ENCODE measurements at regions not wholly inside any gene's neighbourhood (a gene's known extent, or its start where the extent isn't known, plus 50 kb on each side); places are given as distances from the start of the nearest gene placed in this dataset.
"Not testable (repeated sequence)": the region's sequence is repeated elsewhere in the genome, so short reads cannot be mapped to it uniquely, and the experiment has no call there.

- BruUV-seq (replicated peaks): no TSS peak
These were observed 136.5 kb upstream of the POU3F1 start for GRCh38 chr1:38183096-38183495.

GRCh38 chr1:38180388-38180787, 133.8 kb upstream of the POU3F1 start:
- H3K27ac ChIP-seq (ENCODE audit: low read depth, low read length); DNase-seq (ENCODE audit: low read depth, low spot score); H2AFZ ChIP-seq (ENCODE audit: low read depth, low read length, poor library complexity, severe bottlenecking); H3K9me3 ChIP-seq (ENCODE audit: control insufficient read depth in 1 of 2, insufficient read depth in 1 of 2, low read depth in 1 of 2, low read length in 2 of 2); H3K4me1 ChIP-seq (ENCODE audit: control insufficient read depth in 1 of 2, insufficient read depth in 2 of 2, low read length in 2 of 2); H3K4me2 ChIP-seq (ENCODE audit: low read length); H4K20me1 ChIP-seq (ENCODE audit: insufficient read depth); CTCF ChIA-PET; intact Hi-C loops (cut with micrococcal nuclease); BruUV-seq (replicated peaks); RAD21 ChIA-PET (ENCODE audit: low non-redundant PET in 1 of 2, low total read pairs in 2 of 2, uncharacterized antibody in 2 of 2, unreplicated experiment in 2 of 2); H3K27me3 ChIP-seq (ENCODE audit: insufficient read depth, low read length); H3K79me2 ChIP-seq (ENCODE audit: insufficient read depth, low read length); ATAC-seq; H3K4me3 ChIP-seq (replicated peaks in 1 of 2; ENCODE audit: low read depth in 1 of 2, low read length in 2 of 2); H3K36me3 ChIP-seq (ENCODE audit: control insufficient read depth in 1 of 2, insufficient read depth in 2 of 2, low read length in 2 of 2); H3K9me2 ChIP-seq (ENCODE audit: insufficient read depth); POLR2A ChIA-PET; H3K9ac ChIP-seq (ENCODE audit: low read length): not testable (repeated sequence)

More at GRCh38 chr1:38183096-38183495, 136.5 kb upstream of the POU3F1 start:
- H3K4me1 ChIP-seq (ENCODE audit: control insufficient read depth in 1 of 2, insufficient read depth in 2 of 2, low read length in 2 of 2): no peaks in the 10 kb centered on the region
- no peaks in the 10 kb centered on the region for H3K36me3 ChIP-seq (ENCODE audit: control insufficient read depth in 1 of 2, insufficient read depth in 2 of 2, low read length in 2 of 2)
- no peaks in the 10 kb centered on the region for H4K20me1 ChIP-seq (ENCODE audit: insufficient read depth)
- no peaks in the 10 kb centered on the region for H3K79me2 ChIP-seq (ENCODE audit: insufficient read depth, low read length)
- DNase-seq (ENCODE audit: low read depth, low spot score): no peak
- 0 out of 2 replicates have a peak, but pooled peaks cover 5% of the 10 kb centered on the region for H3K27me3 ChIP-seq (ENCODE audit: insufficient read depth, low read length)
- ChIA-PET POLR2A (no interaction called here), CTCF (no interaction called here), RAD21 (ENCODE audit: low non-redundant PET in 1 of 2, low total read pairs in 2 of 2, uncharacterized antibody in 2 of 2, unreplicated experiment in 2 of 2) (no interaction called here)
- TF ChIP-seq YY1 (IDR thresholded peaks at IDR 0.05; ENCODE audit: extremely low read depth, insufficient replicate concordance, low read depth, low read length): no peak
- no peak for TF ChIP-seq SP1 (IDR thresholded peaks at IDR 0.05; ENCODE audit: low read depth)
- no peak for TF ChIP-seq ZBTB33 (IDR thresholded peaks at IDR 0.05; ENCODE audit: extremely low read depth, insufficient replicate concordance, low read length)
- TF ChIP-seq ZFX (IDR thresholded peaks at IDR 0.05): no peak
- no peak for TF ChIP-seq FOSL1 (IDR thresholded peaks at IDR 0.05; ENCODE audit: low read depth)
- no peak for TF ChIP-seq JUND (IDR thresholded peaks at IDR 0.05)
- no peak for TF ChIP-seq SIN3A (IDR thresholded peaks at IDR 0.05; ENCODE audit: low read depth)
- no peaks in the 10 kb centered on the region for H3K9me3 ChIP-seq (ENCODE audit: control insufficient read depth in 1 of 2, insufficient read depth in 1 of 2, low read depth in 1 of 2, low read length in 2 of 2)
- no peak for ATAC-seq
- no peak overlapping the region for H3K4me2 ChIP-seq (ENCODE audit: low read length)
- no peak overlapping the region for H3K9ac ChIP-seq (ENCODE audit: low read length)
- H3K27ac ChIP-seq (ENCODE audit: low read depth, low read length): no peak overlapping the region
- H2AFZ ChIP-seq (ENCODE audit: low read depth, low read length, poor library complexity, severe bottlenecking): no peak overlapping the region
- H3K4me3 ChIP-seq (replicated peaks in 1 of 2; ENCODE audit: low read depth in 1 of 2, low read length in 2 of 2): no peak overlapping the region
- H3K9me2 ChIP-seq (ENCODE audit: insufficient read depth): no peaks in the 10 kb centered on the region
- intact Hi-C loops (cut with micrococcal nuclease): no loop called here
